Gastroesophageal sphincter (tissue), 4 donors: ENCODE measurements at regions not wholly inside any gene's neighbourhood (a gene's known extent, or its start where the extent isn't known, plus 50 kb on each side); places are given as distances from the start of the nearest gene placed in this dataset.

Experiments used
- ATAC-seq: fragments of 150-250 bp; one replicate; pipeline ENCODE4 v1.9.1; 2016; ENCODE audit warnings: mild to moderate bottlenecking, moderate library complexity
- H3K27ac ChIP-seq, 4 donors: fragments of 200-600 bp; sonication (generic) in 3 of 4; 1 replicate in 3 of 4; 2 replicates in 1 of 4; pipeline ENCODE4 v1.5.1; 2016 to 2019
- H3K27me3 ChIP-seq: fragments of 200-600 bp; sonication (generic); one replicate; pipeline ENCODE4 v1.5.1; 2019
- H3K36me3 ChIP-seq, 2 donors: fragments of 200-600 bp; sonication (generic); one replicate each; pipeline ENCODE4 v1.5.1; 2019; ENCODE audit warnings: control low read depth in 1 of 2
- H3K4me1 ChIP-seq, 3 donors: fragments of 200-600 bp; sonication (generic); 1 replicate in 2 of 3; 2 replicates in 1 of 3; pipeline ENCODE4 v1.5.1; 2016 to 2019; ENCODE audit warnings: control low read depth in 2 of 3
- H3K4me3 ChIP-seq, 2 donors: fragments of 200-600 bp; sonication (generic); one replicate each; pipeline ENCODE4 v1.5.1; 2019; ENCODE audit warnings: mild to moderate bottlenecking in 1 of 2, moderate library complexity in 1 of 2
- H3K9me3 ChIP-seq, 3 donors: fragments of 200-600 bp; sonication (generic); one replicate each; pipeline ENCODE4 v1.5.1; 2017 to 2019; ENCODE audit warnings: control low read depth in 2 of 3
- EP300 ChIP-seq: sonication (generic); formaldehyde crosslinking; IDR thresholded peaks from one replicate; pipeline ENCODE4 v1.6.1; 2017; ENCODE audit warnings: antibody characterized with exemption, mild to moderate bottlenecking
- POLR2A ChIP-seq, 2 donors: fragments of 450-650 bp; IDR thresholded peaks; one replicate each; pipeline ENCODE4 v1.6.1; 2017; ENCODE audit warnings: antibody characterized with exemption in 2 of 2, mild to moderate bottlenecking in 2 of 2, moderate library complexity in 1 of 2
- POLR2AphosphoS5 ChIP-seq: sonication (generic); formaldehyde crosslinking; IDR thresholded peaks from one replicate; pipeline ENCODE4 v1.6.1; 2017; ENCODE audit warnings: antibody characterized with exemption
- WGBS, 2 donors: methylation state at CpG; one replicate each; pipeline ENCODE4 v1.1.5; 2018; ENCODE audit warnings: low coverage in 1 of 2; 5-methylcytosine and 5-hydroxymethylcytosine counted together
- TF ChIP-seq, protein P1 (sequence below), 4 experiments: fragments of 200-600 bp in 2 of 4; fragments of 450-650 bp in 2 of 4; sonication (generic) in 1 of 4; IDR thresholded peaks; one replicate each; pipeline ENCODE4 v1.5.1; 2017 to 2019; ENCODE audit warnings: antibody characterized with exemption in 4 of 4, mild to moderate bottlenecking in 2 of 4, moderate library complexity in 2 of 4

DNA sequence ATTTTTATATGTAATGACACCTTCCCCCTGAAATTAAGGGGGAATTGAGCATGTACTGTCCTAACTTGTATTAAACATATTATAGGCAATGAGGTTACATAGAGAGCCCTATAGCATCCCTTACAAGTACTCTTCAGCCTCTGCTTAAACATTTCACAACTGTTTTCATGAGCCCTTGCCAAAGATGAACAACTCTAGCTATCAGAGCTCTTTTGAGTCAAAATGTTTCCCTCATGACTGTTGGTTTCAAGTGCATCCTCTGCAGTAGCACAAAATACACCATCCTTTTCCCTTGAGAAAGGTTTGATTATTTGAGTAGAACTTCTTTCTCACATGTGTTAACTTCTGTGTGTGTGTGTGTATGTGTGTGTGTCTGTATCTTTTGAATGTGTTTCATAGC is 1157.6 kb upstream of the CELF2 start:
- no peaks in the 10 kb centered on the region for H3K27me3 ChIP-seq

DNA sequence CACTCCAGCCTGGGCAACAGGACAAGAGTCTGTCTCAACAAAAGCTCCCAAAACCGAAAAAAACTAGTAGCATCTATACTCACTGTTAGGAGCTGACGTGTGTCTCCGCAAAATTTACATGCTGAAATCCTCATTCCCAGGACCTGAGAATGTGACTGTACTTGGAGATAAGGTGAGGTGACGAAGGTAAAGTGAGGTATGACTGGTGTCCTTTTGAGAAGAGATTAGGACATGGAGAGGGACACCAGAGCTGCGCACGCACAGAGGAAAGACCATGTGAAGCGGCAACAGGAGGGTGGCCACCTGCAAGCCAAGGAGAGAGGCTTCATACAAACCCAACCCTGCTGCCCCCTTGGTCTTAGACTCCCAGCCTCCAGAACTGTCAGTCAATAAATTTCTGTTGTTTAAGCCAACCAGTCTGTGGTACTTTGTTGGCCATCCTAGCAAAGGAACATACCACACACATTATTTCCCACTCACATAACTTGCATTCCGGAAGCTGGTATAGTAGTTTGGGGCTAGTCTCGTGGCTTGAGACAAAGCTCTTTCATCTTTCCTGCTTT is 1154.0 kb upstream of the CELF2 start:
- Histone ChIP-seq H3K9me3 (no peaks in the 10 kb centered on the region), H3K36me3 (no peaks in the 10 kb centered on the region), H3K4me3 (no peak overlapping the region), H3K4me1 (no peaks in the 10 kb centered on the region), H3K27ac (no peak overlapping the region), H3K27me3 (no peaks in the 10 kb centered on the region)
- WGBS, 2 donors, result 89 to 90% methylated on average over 2 to 8 of the region's 9 CpGs
- TF ChIP-seq EP300, result no peak
- TF ChIP-seq POLR2AphosphoS5, result no peak
- TF ChIP-seq POLR2A (IDR thresholded peaks at IDR 0.05), result no peak
- TF ChIP-seq, protein P1, sequence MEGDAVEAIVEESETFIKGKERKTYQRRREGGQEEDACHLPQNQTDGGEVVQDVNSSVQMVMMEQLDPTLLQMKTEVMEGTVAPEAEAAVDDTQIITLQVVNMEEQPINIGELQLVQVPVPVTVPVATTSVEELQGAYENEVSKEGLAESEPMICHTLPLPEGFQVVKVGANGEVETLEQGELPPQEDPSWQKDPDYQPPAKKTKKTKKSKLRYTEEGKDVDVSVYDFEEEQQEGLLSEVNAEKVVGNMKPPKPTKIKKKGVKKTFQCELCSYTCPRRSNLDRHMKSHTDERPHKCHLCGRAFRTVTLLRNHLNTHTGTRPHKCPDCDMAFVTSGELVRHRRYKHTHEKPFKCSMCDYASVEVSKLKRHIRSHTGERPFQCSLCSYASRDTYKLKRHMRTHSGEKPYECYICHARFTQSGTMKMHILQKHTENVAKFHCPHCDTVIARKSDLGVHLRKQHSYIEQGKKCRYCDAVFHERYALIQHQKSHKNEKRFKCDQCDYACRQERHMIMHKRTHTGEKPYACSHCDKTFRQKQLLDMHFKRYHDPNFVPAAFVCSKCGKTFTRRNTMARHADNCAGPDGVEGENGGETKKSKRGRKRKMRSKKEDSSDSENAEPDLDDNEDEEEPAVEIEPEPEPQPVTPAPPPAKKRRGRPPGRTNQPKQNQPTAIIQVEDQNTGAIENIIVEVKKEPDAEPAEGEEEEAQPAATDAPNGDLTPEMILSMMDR (IDR thresholded peaks at IDR 0.05), result no peak
- ATAC-seq, result no peak

More for the DNA sequence above, 1157.6 kb upstream of the CELF2 start:
- Histone ChIP-seq H3K27ac (no peak overlapping the region), H3K36me3 (no peaks in the 10 kb centered on the region), H3K9me3 (no peaks in the 10 kb centered on the region), H3K4me1 (no peaks in the 10 kb centered on the region), H3K4me3 (no peak overlapping the region)
- no peak for ATAC-seq
- TF ChIP-seq EP300 (no peak), POLR2A (IDR thresholded peaks at IDR 0.05) (no peak), POLR2AphosphoS5 (no peak)
- TF ChIP-seq, protein P1 (IDR thresholded peaks at IDR 0.05), result no peak

DNA sequence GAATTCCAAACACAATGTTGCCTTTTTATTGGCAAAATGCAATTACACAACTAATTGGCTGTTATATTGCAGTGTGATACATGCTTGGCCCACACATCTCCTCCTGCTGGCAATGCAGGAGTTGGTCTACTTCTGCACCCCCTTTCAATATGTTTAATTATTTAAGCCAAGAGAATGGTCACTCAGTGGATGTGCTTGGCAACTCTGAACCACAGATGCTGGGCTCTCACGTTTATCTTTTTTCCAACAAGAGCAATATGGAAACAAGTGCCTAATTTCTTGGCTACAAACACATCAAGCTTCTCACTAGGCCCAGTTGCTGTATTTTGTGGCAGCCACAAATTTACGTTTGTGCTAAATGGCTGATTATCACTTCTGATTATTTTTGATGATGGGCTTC is 1149.2 kb upstream of the CELF2 start:
- no peak overlapping the region for H3K4me3 ChIP-seq
- no peak overlapping the region for H3K27ac ChIP-seq
- no peak for ATAC-seq
- H3K9me3 ChIP-seq, result no peaks in the 10 kb centered on the region
- H3K4me1 ChIP-seq, result no peaks in the 10 kb centered on the region
- WGBS, 2 donors, result 74 to 86% methylated on average over 2 of the region's 2 CpGs
- no peaks in the 10 kb centered on the region for H3K27me3 ChIP-seq
- no peaks in the 10 kb centered on the region for H3K36me3 ChIP-seq
- no peak for TF ChIP-seq POLR2AphosphoS5
- TF ChIP-seq EP300, result no peak
- TF ChIP-seq, protein P1 (IDR thresholded peaks at IDR 0.05), result no peak
- TF ChIP-seq POLR2A (IDR thresholded peaks at IDR 0.05), result no peak

- ATAC-seq, result no peak
- TF ChIP-seq POLR2AphosphoS5 (no peak), EP300 (no peak), POLR2A (IDR thresholded peaks at IDR 0.05) (no peak)
- TF ChIP-seq, protein P1 (IDR thresholded peaks at IDR 0.05), result no peak
- Histone ChIP-seq H3K27ac (no peak overlapping the region), H3K27me3 (no peaks in the 10 kb centered on the region), H3K36me3 (no peaks in the 10 kb centered on the region), H3K4me1 (no peaks in the 10 kb centered on the region), H3K4me3 (no peak overlapping the region), H3K9me3 (no peaks in the 10 kb centered on the region)
- WGBS, 2 donors, result 93 to 94% methylated on average over 2 of the region's 2 CpGs
Observed at GRCh38 chr10:9869205-9869604, 1148.5 kb upstream of the CELF2 start.

GRCh38 chr10:9869606-9870176 is 1148.0 kb upstream of the CELF2 start:
- Histone ChIP-seq H3K36me3 (no peaks in the 10 kb centered on the region), H3K4me1 (no peaks in the 10 kb centered on the region), H3K27me3 (no peaks in the 10 kb centered on the region), H3K9me3 (no peaks in the 10 kb centered on the region), H3K27ac (no peak overlapping the region), H3K4me3 (no peak overlapping the region)
- ATAC-seq, result no peak
- TF ChIP-seq, protein P1 (IDR thresholded peaks at IDR 0.05), result no peak
- TF ChIP-seq EP300, result no peak
- no peak for TF ChIP-seq POLR2A (IDR thresholded peaks at IDR 0.05)
- no peak for TF ChIP-seq POLR2AphosphoS5
- WGBS, 2 donors, result 60 to 73% methylated on average over 3 to 4 of the region's 5 CpGs
